Liver (tissue), 8 donors: ENCODE measurements at regions not wholly inside any gene's neighbourhood (a gene's known extent, or its start where the extent isn't known, plus 50 kb on each side); places are given as distances from the start of the nearest gene placed in this dataset.

Experiments used
- DNase-seq: peaks from one replicate; pipeline ENCODE4 v3.0.0-alpha.2; 2017; ENCODE audit warnings: low spot score
- H3K27ac ChIP-seq, 2 donors: one replicate each; pipeline ENCODE4 v1.7.0; 2013; ENCODE audit warnings: inconsistent platforms in 2 of 2, low read length in 2 of 2, control low read depth in 1 of 2, low read depth in 1 of 2, mild to moderate bottlenecking in 1 of 2
- H3K27me3 ChIP-seq, 4 donors: one replicate each; pipeline versions ENCODE4 v1.6.1 to v1.7.0; 2013; ENCODE audit warnings: low read length in 3 of 4, inconsistent platforms in 1 of 4, mild to moderate bottlenecking in 1 of 4, moderate library complexity in 1 of 4; ENCODE audit not compliant: control insufficient read depth in 4 of 4, insufficient read depth in 4 of 4
- H3K36me3 ChIP-seq, 4 donors: one replicate each; pipeline versions ENCODE4 v1.6.1 to v1.7.0; 2013; ENCODE audit warnings: low read length in 3 of 4, mild to moderate bottlenecking in 3 of 4, low read depth in 1 of 4, moderate library complexity in 1 of 4; ENCODE audit not compliant: control insufficient read depth in 4 of 4, insufficient read depth in 3 of 4
- H3K4me1 ChIP-seq, 4 donors: one replicate each; pipeline versions ENCODE4 v1.6.1 to v1.7.0; 2013; ENCODE audit warnings: low read length in 3 of 4, mild to moderate bottlenecking in 3 of 4, moderate library complexity in 1 of 4; ENCODE audit not compliant: control insufficient read depth in 4 of 4, insufficient read depth in 4 of 4
- H3K4me3 ChIP-seq, 3 donors: one replicate each; pipeline versions ENCODE4 v1.6.1 to v1.7.0; 2013; ENCODE audit warnings: low read length in 3 of 3, control low read depth in 1 of 3, low read depth in 1 of 3, mild to moderate bottlenecking in 1 of 3
- H3K9ac ChIP-seq, 2 donors: one replicate each; pipeline ENCODE4 v1.7.0; 2013; ENCODE audit warnings: low read length in 2 of 2, mild to moderate bottlenecking in 2 of 2, moderate library complexity in 2 of 2, control low read depth in 1 of 2, low read depth in 1 of 2
- H3K9me3 ChIP-seq, 4 donors: one replicate each; pipeline versions ENCODE4 v1.6.1 to v1.7.0; 2013; ENCODE audit warnings: low read length in 3 of 4; ENCODE audit not compliant: control insufficient read depth in 4 of 4
- ATF3 ChIP-seq: IDR thresholded peaks from 2 replicates; pipeline ENCODE4 v1.6.1; 2016; ENCODE audit warnings: antibody characterized with exemption
- CTCF ChIP-seq: fragments of 150-350 bp; IDR thresholded peaks from 2 replicates; pipeline ENCODE4 v1.5.1; 2017; ENCODE audit warnings: improper control_type of control experiment, low read depth, low read length; ENCODE audit not compliant: missing input control
- FOXA1 ChIP-seq: IDR thresholded peaks from 2 replicates; pipeline ENCODE4 v1.6.1; 2016; ENCODE audit warnings: antibody characterized with exemption
- FOXA2 ChIP-seq: IDR thresholded peaks from 2 replicates; pipeline ENCODE4 v1.6.1; 2016; ENCODE audit warnings: antibody characterized with exemption
- GABPA ChIP-seq, 2 donors: IDR thresholded peaks in 1 of 2; conservative IDR thresholded peaks in 1 of 2; 2 replicates each; pipeline ENCODE4 v1.6.1; 2016; ENCODE audit warnings: antibody characterized with exemption in 2 of 2, mild to moderate bottlenecking in 1 of 2, moderate library complexity in 1 of 2
- HNF4A ChIP-seq, 2 donors: conservative IDR thresholded peaks; 2 replicates each; pipeline ENCODE4 v1.6.1; 2016; ENCODE audit warnings: antibody characterized with exemption in 2 of 2, mild to moderate bottlenecking in 2 of 2
- JUND ChIP-seq, 2 donors: IDR thresholded peaks; 2 replicates each; pipeline ENCODE4 v1.6.1; 2016; ENCODE audit warnings: antibody characterized with exemption in 2 of 2
- MAX ChIP-seq: IDR thresholded peaks from 2 replicates; pipeline ENCODE4 v1.6.1; 2016; ENCODE audit warnings: antibody characterized with exemption
- RAD21 ChIP-seq, 2 donors: IDR thresholded peaks; 2 replicates each; pipeline ENCODE4 v1.6.1; 2016; ENCODE audit warnings: antibody characterized with exemption in 2 of 2, mild to moderate bottlenecking in 2 of 2
- REST ChIP-seq: IDR thresholded peaks from 2 replicates; pipeline ENCODE4 v1.6.1; 2016; ENCODE audit warnings: antibody characterized with exemption, mild to moderate bottlenecking
- SP1 ChIP-seq: IDR thresholded peaks from 2 replicates; pipeline ENCODE4 v1.6.1; 2018; ENCODE audit warnings: antibody characterized with exemption, mild to moderate bottlenecking
- TAF1 ChIP-seq: conservative IDR thresholded peaks from 2 replicates; pipeline ENCODE4 v1.6.1; 2016; ENCODE audit warnings: antibody characterized with exemption, mild to moderate bottlenecking
- WGBS: extraction: QIAGEN DNeasy Blood & Tissue Kit; methylation state at CpG from one replicate; pipeline ENCODE4 v1.1.7; 2013; 5-methylcytosine and 5-hydroxymethylcytosine counted together
- donor health status: healthy.
- donor health status: healthy.
- donor health status: healthy.
- donor health status: healthy.
- donor health status: healthy.

GRCh38 chr18:78784861-78785260, 194.8 kb upstream of the SALL3 start (continued):
- no peak for TF ChIP-seq REST
- TF ChIP-seq MAX = no peak
- no peak for TF ChIP-seq HNF4A (conservative IDR thresholded peaks at IDR 0.05)

GRCh38 chr18:78785706-78786105, 193.9 kb upstream of the SALL3 start:
- H3K9ac ChIP-seq = no peak overlapping the region
- H3K27me3 ChIP-seq = no peaks in the 10 kb centered on the region
- no peak for DNase-seq
- TF ChIP-seq FOXA1 (no peak), TAF1 (no peak)
- no peaks in the 10 kb centered on the region for H3K4me1 ChIP-seq
- no peaks in the 10 kb centered on the region for H3K9me3 ChIP-seq
- no peaks in the 10 kb centered on the region for H3K36me3 ChIP-seq
- H3K4me3 ChIP-seq = no peak overlapping the region
- no peak overlapping the region for H3K27ac ChIP-seq
- 78% methylated on average over 5 of the region's 5 CpGs for WGBS

- Histone ChIP-seq H3K27me3 (no peaks in the 10 kb centered on the region), H3K9ac (no peak overlapping the region), H3K4me3 (no peak overlapping the region), H3K27ac (no peak overlapping the region), H3K9me3 (no peaks in the 10 kb centered on the region), H3K36me3 (no peaks in the 10 kb centered on the region), H3K4me1 (no peaks in the 10 kb centered on the region)
- no peak for DNase-seq
- TF ChIP-seq JUND (IDR thresholded peaks at IDR 0.05) (no peak), CTCF (no peak)
- WGBS = 92% methylated on average over 19 of the region's 20 CpGs
Measured at GRCh38 chr18:78786776-78787175, 192.8 kb upstream of the SALL3 start.

- no peak overlapping the region for H3K27ac ChIP-seq
- no peak for DNase-seq
- 69% methylated on average over 8 of the region's 8 CpGs for WGBS
Measured at GRCh38 chr18:78787751-78788150, 191.9 kb upstream of the SALL3 start.

More at GRCh38 chr18:78787751-78788150, 191.9 kb upstream of the SALL3 start:
- Histone ChIP-seq H3K4me3 (no peak overlapping the region), H3K27me3 (no peaks in the 10 kb centered on the region), H3K36me3 (no peaks in the 10 kb centered on the region), H3K4me1 (no peaks in the 10 kb centered on the region), H3K9ac (no peak overlapping the region), H3K9me3 (no peaks in the 10 kb centered on the region)
- no peak for TF ChIP-seq SP1
- no peak for TF ChIP-seq ATF3
- TF ChIP-seq RAD21 (IDR thresholded peaks at IDR 0.05) = no peak
- TF ChIP-seq FOXA2 = no peak
- TF ChIP-seq CTCF = no peak
- no peak for TF ChIP-seq HNF4A (conservative IDR thresholded peaks at IDR 0.05)
- no peak for TF ChIP-seq FOXA1
- TF ChIP-seq GABPA (IDR thresholded peaks at IDR 0.05 in 1 of 2, conservative IDR thresholded peaks at IDR 0.05 in 1 of 2) = no peak
- TF ChIP-seq JUND (IDR thresholded peaks at IDR 0.05) = no peak
- TF ChIP-seq REST = no peak
- TF ChIP-seq MAX = no peak
